Thyroid gland (tissue), 4 donors: ENCODE measurements at regions not wholly inside any gene's neighbourhood (a gene's known extent, or its start where the extent isn't known, plus 50 kb on each side); places are given as distances from the start of the nearest gene placed in this dataset.

Source experiments
- CTCF ChIP-seq, 6 experiments: fragments of 200-600 bp in 3 of 6; fragments of 450-650 bp in 3 of 6; sonication (generic) in 3 of 6; IDR thresholded peaks; one replicate each; pipeline ENCODE4 v1.5.1; 2016 to 2019; ENCODE audit warnings: antibody characterized with exemption in 6 of 6, mild to moderate bottlenecking in 2 of 6, inconsistent platforms in 1 of 6, moderate library complexity in 1 of 6
- POLR2A ChIP-seq, 2 donors: fragments of 450-650 bp; IDR thresholded peaks; one replicate each; pipeline ENCODE4 v1.6.1; 2017; ENCODE audit warnings: antibody characterized with exemption in 2 of 2, mild to moderate bottlenecking in 2 of 2, moderate library complexity in 1 of 2

DNA sequence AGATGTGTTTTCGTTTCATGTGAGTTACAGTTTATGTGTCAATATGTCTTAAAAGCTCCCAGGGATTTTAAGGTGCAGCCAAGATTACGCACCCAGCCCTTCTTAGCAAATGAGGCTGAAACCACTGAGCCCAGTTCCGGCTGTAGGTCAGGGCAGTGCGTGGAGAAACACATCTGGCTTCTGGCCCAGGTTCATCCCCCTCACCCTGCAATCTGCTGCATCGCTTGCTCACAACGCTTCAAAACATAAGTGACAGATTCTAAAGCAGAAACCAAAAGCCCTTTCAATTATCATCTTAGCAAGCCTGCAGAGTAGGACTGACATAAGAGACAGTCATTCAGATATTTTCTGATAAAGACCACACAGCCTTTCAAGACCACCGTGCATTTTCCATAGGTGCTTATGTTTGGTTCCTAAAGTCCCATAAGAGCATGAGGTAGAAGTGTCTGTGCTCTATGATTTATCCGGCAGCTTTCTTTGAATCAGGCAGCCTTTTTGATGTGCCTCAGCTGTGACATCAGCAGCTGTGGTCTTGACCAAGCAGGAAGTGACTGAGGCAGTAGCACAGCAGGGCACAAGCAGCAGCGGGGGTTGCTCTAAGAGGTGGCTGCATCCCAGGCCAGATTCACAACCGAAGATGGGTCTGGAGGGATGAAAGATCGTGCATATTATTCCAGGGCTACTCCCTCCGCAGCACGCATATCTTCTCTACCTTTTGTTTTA lies 72.1 kb upstream of the LYZL2 start:
- TF ChIP-seq CTCF (IDR thresholded peaks at IDR 0.05) (no peak), POLR2A (IDR thresholded peaks at IDR 0.05) (no peak)
